H9 (cell line): ENCODE measurements at regions not wholly inside any gene's neighbourhood (a gene's known extent, or its start where the extent isn't known, plus 50 kb on each side); places are given as distances from the start of the nearest gene placed in this dataset.

Source experiments
- DNase-seq: peaks from one replicate; pipeline ENCODE4 v3.0.0-alpha.2; 2017
- H2AFZ ChIP-seq: one replicate; pipeline ENCODE4 v1.6.1; 2013; ENCODE audit warnings: mild to moderate bottlenecking, low read length, control low read depth, moderate library complexity
- H2AK5ac ChIP-seq: 2 replicates; pipeline ENCODE4 v1.6.1; 2013; ENCODE audit warnings: low read length, control low read depth, mixed read lengths; ENCODE audit not compliant: insufficient read length
- H2BK120ac ChIP-seq: one replicate; pipeline ENCODE4 v1.6.1; 2013; ENCODE audit warnings: low read depth, mild to moderate bottlenecking, low read length, control low read depth, inconsistent platforms; ENCODE audit not compliant: poor library complexity, severe bottlenecking
- H2BK12ac ChIP-seq: 2 replicates; pipeline ENCODE4 v1.6.1; 2013; ENCODE audit warnings: low read length, control low read depth, mixed read lengths, low read depth; ENCODE audit not compliant: insufficient read length
- H2BK15ac ChIP-seq: 2 replicates; pipeline ENCODE4 v1.6.1; 2013; ENCODE audit warnings: low read depth, low read length, control low read depth
- H2BK20ac ChIP-seq: one replicate; pipeline ENCODE4 v1.6.1; 2013; ENCODE audit warnings: low read depth, mild to moderate bottlenecking, low read length, control low read depth, inconsistent platforms; ENCODE audit not compliant: poor library complexity, severe bottlenecking
- H2BK5ac ChIP-seq: 2 replicates; pipeline ENCODE4 v1.6.1; 2013; ENCODE audit warnings: low read length, control low read depth, mixed read lengths; ENCODE audit not compliant: insufficient read length
- H3K14ac ChIP-seq: 2 replicates; pipeline ENCODE4 v1.6.1; 2013; ENCODE audit warnings: low read length, control low read depth; ENCODE audit not compliant: insufficient read depth
- H3K18ac ChIP-seq: 2 replicates; pipeline ENCODE4 v1.6.1; 2013; ENCODE audit warnings: low read depth, mild to moderate bottlenecking, mixed read lengths, low read length, control low read depth; ENCODE audit not compliant: insufficient read length
- H3K23ac ChIP-seq: 2 replicates; pipeline ENCODE4 v1.6.1; 2013; ENCODE audit warnings: low read length, control low read depth, mixed read lengths, low read depth; ENCODE audit not compliant: insufficient read length
- H3K23me2 ChIP-seq: 2 replicates; pipeline ENCODE4 v1.6.1; 2013; ENCODE audit warnings: low read depth, mild to moderate bottlenecking, mixed read lengths, low read length, control low read depth; ENCODE audit not compliant: insufficient read length, poor library complexity, severe bottlenecking
- H3K27ac ChIP-seq: 2 replicates; pipeline ENCODE4 v1.5.1; 2013; ENCODE audit warnings: low read length, control low read depth, mixed read lengths, low read depth; ENCODE audit not compliant: insufficient read length
- H3K27me3 ChIP-seq: 2 replicates; pipeline ENCODE4 v1.6.1; 2013; ENCODE audit warnings: low read length, control low read depth, inconsistent platforms; ENCODE audit not compliant: insufficient read depth
- H3K4ac ChIP-seq: 2 replicates; pipeline ENCODE4 v1.6.1; 2013; ENCODE audit warnings: low read depth, mild to moderate bottlenecking, control low read depth, inconsistent platforms, low read length, moderate library complexity
- H3K4me1 ChIP-seq: 2 replicates; pipeline ENCODE4 v1.6.1; 2013; ENCODE audit warnings: low read length, control low read depth, inconsistent platforms; ENCODE audit not compliant: insufficient read depth
- H3K4me2 ChIP-seq: 2 replicates; pipeline ENCODE4 v1.6.1; 2013; ENCODE audit warnings: low read length, control low read depth, mixed read lengths; ENCODE audit not compliant: insufficient read length, insufficient read depth
- H3K56ac ChIP-seq: 2 replicates; pipeline ENCODE4 v1.6.1; 2013; ENCODE audit warnings: low read depth, mild to moderate bottlenecking, mixed read lengths, low read length, control low read depth; ENCODE audit not compliant: insufficient read length
- H3K79me1 ChIP-seq: 2 replicates; pipeline ENCODE4 v1.6.1; 2013; ENCODE audit warnings: low read depth, mild to moderate bottlenecking, moderate library complexity, low read length, control low read depth, inconsistent platforms; ENCODE audit not compliant: insufficient read depth, poor library complexity, severe bottlenecking
- H3K79me2 ChIP-seq: 2 replicates; pipeline ENCODE4 v1.6.1; 2013; ENCODE audit warnings: low read length, control low read depth, inconsistent platforms; ENCODE audit not compliant: insufficient read depth
- H3K9ac ChIP-seq: 2 replicates; pipeline ENCODE4 v1.6.1; 2013; ENCODE audit warnings: low read length, control low read depth, mixed read lengths; ENCODE audit not compliant: insufficient read length; ENCODE audit errors: extremely low read depth
- H3K9me3 ChIP-seq: one replicate; pipeline ENCODE4 v1.6.1; 2013; ENCODE audit warnings: low read depth, low read length, inconsistent platforms; ENCODE audit not compliant: control insufficient read depth
- H3T11ph ChIP-seq: one replicate; pipeline ENCODE4 v1.6.1; 2013; ENCODE audit warnings: mild to moderate bottlenecking, low read length, control low read depth, inconsistent platforms
- H4K20me1 ChIP-seq: one replicate; pipeline ENCODE4 v1.6.1; 2013; ENCODE audit not compliant: control insufficient read depth, insufficient read length, insufficient read depth
- H4K5ac ChIP-seq: 2 replicates; pipeline ENCODE4 v1.6.1; 2013; ENCODE audit warnings: low read depth, mild to moderate bottlenecking, mixed read lengths, low read length, control low read depth; ENCODE audit not compliant: insufficient read length
- H4K8ac ChIP-seq: replicated peaks from 2 replicates; pipeline ENCODE4 v1.6.1; 2013; ENCODE audit warnings: low read length, control low read depth, mixed read lengths, low read depth; ENCODE audit not compliant: insufficient read length
- H4K91ac ChIP-seq: 2 replicates; pipeline ENCODE4 v1.6.1; 2013; ENCODE audit warnings: low read depth, mild to moderate bottlenecking, moderate library complexity, mixed read lengths, low read length, control low read depth; ENCODE audit not compliant: insufficient read length
- H3K27ac Mint-ChIP-seq, 3 experiments: 2 replicates in 2 of 3; 3 replicates in 1 of 3; pipeline ENCODE4 v1.8.0; 2020 to 2021; ENCODE audit warnings: mixed read lengths in 3 of 3, mild to moderate bottlenecking in 1 of 3, moderate library complexity in 1 of 3
- H3K27me3 Mint-ChIP-seq: 2 replicates; pipeline ENCODE4 v1.8.0; 2021; ENCODE audit warnings: low read depth, mild to moderate bottlenecking, moderate library complexity, mixed read lengths
- H3K36me3 Mint-ChIP-seq, 3 experiments: 2 replicates in 2 of 3; 3 replicates in 1 of 3; pipeline ENCODE4 v1.8.0; 2020 to 2021; ENCODE audit warnings: low read depth in 3 of 3, mixed read lengths in 3 of 3; ENCODE audit not compliant: insufficient read depth in 1 of 3
- H3K4me1 Mint-ChIP-seq, 2 experiments: 2 replicates each; pipeline ENCODE4 v1.8.0; 2020; ENCODE audit warnings: mixed read lengths in 2 of 2
- H3K4me3 Mint-ChIP-seq, 2 experiments: 2 replicates in 1 of 2; 3 replicates in 1 of 2; pipeline ENCODE4 v1.8.0; 2020 to 2021; ENCODE audit warnings: mild to moderate bottlenecking in 2 of 2, mixed read lengths in 2 of 2, moderate library complexity in 1 of 2
- H3K9me3 Mint-ChIP-seq, 2 experiments: 2 replicates in 1 of 2; 3 replicates in 1 of 2; pipeline ENCODE4 v1.8.0; 2020; ENCODE audit warnings: mild to moderate bottlenecking in 2 of 2, mixed read lengths in 2 of 2, moderate library complexity in 1 of 2
- WGBS: extraction: QIAGEN DNeasy Blood & Tissue Kit; methylation state at CpG from one replicate; pipeline ENCODE4 v1.1.7; 2013; ENCODE audit warnings: missing lambda C conversion rate, low lambda C conversion rate, mixed read lengths; ENCODE audit not compliant: insufficient read length; ENCODE audit errors: extremely low coverage; 5-methylcytosine and 5-hydroxymethylcytosine counted together
- TF ChIP-seq, protein P1 (sequence below): fragments of 200-600 bp; sonication (generic); conservative IDR thresholded peaks from 3 replicates; pipeline ENCODE4 v1.8.0; 2021; ENCODE audit warnings: antibody characterized with exemption, mild to moderate bottlenecking

DNA sequence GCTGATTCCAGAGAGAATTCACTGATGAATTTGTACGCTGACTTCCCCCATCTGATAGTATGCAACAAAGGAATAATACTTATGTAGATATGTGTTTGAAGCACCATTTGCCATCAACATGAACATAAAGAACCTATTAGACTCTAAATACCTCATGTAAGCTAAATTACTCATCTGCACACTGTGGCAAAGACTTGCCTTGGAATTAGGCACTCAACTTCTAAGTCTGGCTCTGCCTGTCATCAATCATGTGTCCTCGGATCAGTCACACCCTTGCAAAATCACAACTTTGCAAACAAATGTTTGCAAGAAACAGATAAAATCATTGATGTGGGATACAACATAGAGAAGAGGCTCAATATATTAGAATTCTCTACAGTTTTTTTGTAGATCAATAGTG, 169.9 kb upstream of the LDB2 start:
- no CpG with 5 or more reads among the region's 2 CpGs for WGBS
- Histone ChIP-seq H3K9me3 (no peaks in the 10 kb centered on the region), H4K5ac (no peak overlapping the region), H2BK15ac (no peak overlapping the region), H3K14ac (no peak overlapping the region), H3K4ac (no peak overlapping the region), H2AK5ac (no peak overlapping the region), H3K4me2 (no peak overlapping the region), H3K4me1 (no peaks in the 10 kb centered on the region), H2BK5ac (no peak overlapping the region), H3K9ac (no peak overlapping the region), H3K56ac (no peak overlapping the region), H3K79me1 (no peaks in the 10 kb centered on the region), H4K8ac (no peak overlapping the region), H2BK12ac (no peak overlapping the region), H2BK120ac (no peak overlapping the region), H3K27ac (no peak overlapping the region), H3T11ph (no peak overlapping the region), H3K23ac (no peak overlapping the region), H3K79me2 (no peaks in the 10 kb centered on the region), H3K18ac (no peak overlapping the region), H3K23me2 (no peaks in the 10 kb centered on the region), H2BK20ac (no peak overlapping the region), H2AFZ (no peak overlapping the region), H3K27me3 (no peaks in the 10 kb centered on the region; the same call in 1 of the 2 replicates), H4K20me1 (no peaks in the 10 kb centered on the region), H4K91ac (no peak overlapping the region)
- TF ChIP-seq, protein P1, sequence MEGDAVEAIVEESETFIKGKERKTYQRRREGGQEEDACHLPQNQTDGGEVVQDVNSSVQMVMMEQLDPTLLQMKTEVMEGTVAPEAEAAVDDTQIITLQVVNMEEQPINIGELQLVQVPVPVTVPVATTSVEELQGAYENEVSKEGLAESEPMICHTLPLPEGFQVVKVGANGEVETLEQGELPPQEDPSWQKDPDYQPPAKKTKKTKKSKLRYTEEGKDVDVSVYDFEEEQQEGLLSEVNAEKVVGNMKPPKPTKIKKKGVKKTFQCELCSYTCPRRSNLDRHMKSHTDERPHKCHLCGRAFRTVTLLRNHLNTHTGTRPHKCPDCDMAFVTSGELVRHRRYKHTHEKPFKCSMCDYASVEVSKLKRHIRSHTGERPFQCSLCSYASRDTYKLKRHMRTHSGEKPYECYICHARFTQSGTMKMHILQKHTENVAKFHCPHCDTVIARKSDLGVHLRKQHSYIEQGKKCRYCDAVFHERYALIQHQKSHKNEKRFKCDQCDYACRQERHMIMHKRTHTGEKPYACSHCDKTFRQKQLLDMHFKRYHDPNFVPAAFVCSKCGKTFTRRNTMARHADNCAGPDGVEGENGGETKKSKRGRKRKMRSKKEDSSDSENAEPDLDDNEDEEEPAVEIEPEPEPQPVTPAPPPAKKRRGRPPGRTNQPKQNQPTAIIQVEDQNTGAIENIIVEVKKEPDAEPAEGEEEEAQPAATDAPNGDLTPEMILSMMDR = no peak
- no peak for DNase-seq
- Mint-ChIP-seq H3K27ac (no peak overlapping the region; a peak in 1 of 7 replicates), H3K36me3 (no peaks in the 10 kb centered on the region; a peak in 1 of 7 replicates), H3K9me3 (no peaks in the 10 kb centered on the region), H3K27me3 (peaks cover 1% of the 10 kb centered on the region), H3K4me1 (0 out of 4 replicates have a peak, but pooled peaks cover 0 to 2% of the 10 kb centered on the region in 2 experiments), H3K4me3 (no peak overlapping the region)
